PC-3 (cell line): ENCODE measurements at regions not wholly inside any gene's neighbourhood (a gene's known extent, or its start where the extent isn't known, plus 50 kb on each side); places are given as distances from the start of the nearest gene placed in this dataset.

Experiments
- EZH2 ChIP-seq: fragments of 300-600 bp; sonication (generic); IDR thresholded peaks from one replicate; pipeline ENCODE4 v1.6.1; 2017; ENCODE audit warnings: antibody characterized with exemption, mild to moderate bottlenecking, low read length; ENCODE audit not compliant: unreplicated experiment
- EZH2phosphoT487 ChIP-seq: fragments of 300-600 bp; sonication (generic); IDR thresholded peaks from 2 replicates; pipeline ENCODE4 v1.6.1; 2018; ENCODE audit warnings: mild to moderate bottlenecking, antibody characterized with exemption, low read length, borderline replicate concordance
- TF ChIP-seq, protein P1 (sequence below): fragments of 300-600 bp; sonication (generic); conservative IDR thresholded peaks from 2 replicates; pipeline ENCODE4 v1.5.1; 2017; ENCODE audit warnings: antibody characterized with exemption, low read depth, mild to moderate bottlenecking, low read length

DNA sequence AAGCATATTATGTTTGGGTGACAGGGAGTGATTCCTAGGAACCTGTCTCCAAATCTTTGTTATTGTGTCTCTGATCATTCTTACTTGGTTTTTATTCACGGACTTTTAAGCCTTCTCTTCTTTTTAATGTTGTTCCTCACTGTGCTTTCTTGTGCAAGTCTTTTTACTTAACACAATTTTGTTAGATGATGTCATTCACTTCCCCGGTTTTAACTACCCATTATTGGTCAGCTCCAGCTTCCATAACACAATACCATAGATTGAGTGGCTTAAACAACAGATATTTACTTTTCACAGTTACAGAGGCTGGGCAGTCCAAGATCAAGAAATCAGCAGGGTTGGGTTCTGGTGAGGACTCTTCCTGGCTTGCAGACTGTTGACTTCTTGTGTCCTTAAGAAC is 436.3 kb upstream of the CBLB start:
- TF ChIP-seq, protein P1, sequence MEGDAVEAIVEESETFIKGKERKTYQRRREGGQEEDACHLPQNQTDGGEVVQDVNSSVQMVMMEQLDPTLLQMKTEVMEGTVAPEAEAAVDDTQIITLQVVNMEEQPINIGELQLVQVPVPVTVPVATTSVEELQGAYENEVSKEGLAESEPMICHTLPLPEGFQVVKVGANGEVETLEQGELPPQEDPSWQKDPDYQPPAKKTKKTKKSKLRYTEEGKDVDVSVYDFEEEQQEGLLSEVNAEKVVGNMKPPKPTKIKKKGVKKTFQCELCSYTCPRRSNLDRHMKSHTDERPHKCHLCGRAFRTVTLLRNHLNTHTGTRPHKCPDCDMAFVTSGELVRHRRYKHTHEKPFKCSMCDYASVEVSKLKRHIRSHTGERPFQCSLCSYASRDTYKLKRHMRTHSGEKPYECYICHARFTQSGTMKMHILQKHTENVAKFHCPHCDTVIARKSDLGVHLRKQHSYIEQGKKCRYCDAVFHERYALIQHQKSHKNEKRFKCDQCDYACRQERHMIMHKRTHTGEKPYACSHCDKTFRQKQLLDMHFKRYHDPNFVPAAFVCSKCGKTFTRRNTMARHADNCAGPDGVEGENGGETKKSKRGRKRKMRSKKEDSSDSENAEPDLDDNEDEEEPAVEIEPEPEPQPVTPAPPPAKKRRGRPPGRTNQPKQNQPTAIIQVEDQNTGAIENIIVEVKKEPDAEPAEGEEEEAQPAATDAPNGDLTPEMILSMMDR = no peak
- TF ChIP-seq EZH2 (no peak), EZH2phosphoT487 (no peak)
